ENCODE measurements at regions not wholly inside any gene's neighbourhood (a gene's known extent, or its start where the extent isn't known, plus 50 kb on each side); places are given as distances from the start of the nearest gene placed in this dataset.
"Not testable (repeated sequence)": the region's sequence is repeated elsewhere in the genome, so short reads cannot be mapped to it uniquely, and the experiment has no call there.

DNA sequence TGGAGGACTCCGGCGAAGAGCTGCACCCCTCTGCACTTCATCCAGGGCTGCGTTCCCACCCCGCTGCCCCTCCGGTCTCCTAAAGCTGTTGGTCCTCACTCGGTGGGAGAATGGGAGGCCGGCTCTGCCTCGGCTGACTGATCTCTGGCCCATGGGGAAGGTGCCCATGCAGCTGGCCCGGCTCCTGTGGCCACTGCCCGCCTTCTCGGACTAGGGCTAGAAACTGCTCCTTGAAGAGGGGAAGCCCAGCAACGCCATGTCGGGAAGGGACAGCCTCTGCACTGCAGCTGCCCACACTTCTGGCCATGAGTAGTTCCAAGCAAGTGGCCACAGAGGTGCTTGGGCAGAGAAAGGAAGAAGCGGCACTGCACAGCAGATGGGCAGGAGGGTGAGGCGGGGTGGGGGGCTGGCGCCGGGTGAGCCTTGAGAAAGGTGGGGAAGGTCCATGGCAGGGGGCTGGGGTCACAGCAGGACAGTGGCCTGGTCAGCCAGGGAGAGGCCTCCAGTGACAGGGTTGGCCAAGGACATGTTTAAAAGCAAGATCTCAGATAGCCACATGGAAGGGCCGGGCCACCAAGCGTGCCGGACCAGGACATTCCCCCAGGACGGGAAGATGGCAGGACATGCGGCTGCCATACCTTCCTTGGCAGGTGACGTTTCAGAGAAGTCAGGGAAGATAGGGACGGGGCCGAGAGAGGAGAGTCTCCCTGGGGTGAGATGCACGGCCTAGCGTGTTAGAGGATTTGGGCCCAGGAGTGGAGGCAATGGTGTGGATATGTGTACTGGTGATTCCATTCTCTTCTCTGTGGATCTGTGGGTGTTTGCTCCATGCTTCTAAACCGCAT lies 158.8 kb upstream of the HDAC4 start:
- no peak for DNase-seq

DNA sequence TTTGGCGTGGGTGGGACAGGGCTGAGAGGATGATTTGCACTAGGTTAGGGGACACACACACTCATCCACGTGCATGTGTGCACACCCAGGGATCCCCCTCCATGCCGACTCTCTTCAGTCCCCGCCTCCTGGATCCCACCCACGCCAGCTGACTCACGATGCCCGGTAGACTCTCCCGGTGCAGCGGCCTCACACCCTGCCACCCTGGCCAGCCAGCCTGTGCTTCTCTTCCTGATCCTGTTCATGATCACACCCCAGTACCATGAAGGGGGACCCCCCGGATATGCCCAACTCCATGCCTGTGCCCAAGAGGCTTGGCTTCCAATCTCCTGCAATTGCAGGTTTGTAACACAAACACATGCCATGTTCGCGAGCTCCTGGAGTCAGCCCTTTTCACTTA lies 157.8 kb upstream of the HDAC4 start:
- DNase-seq = no peak

- DNase-seq = no peak
Observed at GRCh38 chr2:239557516-239557915, 156.7 kb upstream of the HDAC4 start.

DNA sequence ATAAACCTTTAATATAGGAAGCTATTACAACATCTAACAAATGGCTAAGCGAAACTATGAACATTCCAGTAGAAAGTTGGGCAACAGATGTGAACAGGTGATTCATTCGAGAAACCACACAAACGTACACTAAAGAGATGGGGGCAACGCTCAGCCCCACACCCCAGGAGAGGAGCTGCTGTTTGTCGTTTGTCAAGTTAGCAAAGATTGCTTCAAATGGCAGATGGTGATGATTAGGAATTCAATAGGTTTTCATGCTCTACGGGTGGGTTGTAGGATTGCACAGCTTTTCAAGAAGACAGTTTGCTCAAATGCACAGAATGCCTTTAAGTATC lies 154.7 kb upstream of the HDAC4 start:
- DNase-seq = no peak

DNA sequence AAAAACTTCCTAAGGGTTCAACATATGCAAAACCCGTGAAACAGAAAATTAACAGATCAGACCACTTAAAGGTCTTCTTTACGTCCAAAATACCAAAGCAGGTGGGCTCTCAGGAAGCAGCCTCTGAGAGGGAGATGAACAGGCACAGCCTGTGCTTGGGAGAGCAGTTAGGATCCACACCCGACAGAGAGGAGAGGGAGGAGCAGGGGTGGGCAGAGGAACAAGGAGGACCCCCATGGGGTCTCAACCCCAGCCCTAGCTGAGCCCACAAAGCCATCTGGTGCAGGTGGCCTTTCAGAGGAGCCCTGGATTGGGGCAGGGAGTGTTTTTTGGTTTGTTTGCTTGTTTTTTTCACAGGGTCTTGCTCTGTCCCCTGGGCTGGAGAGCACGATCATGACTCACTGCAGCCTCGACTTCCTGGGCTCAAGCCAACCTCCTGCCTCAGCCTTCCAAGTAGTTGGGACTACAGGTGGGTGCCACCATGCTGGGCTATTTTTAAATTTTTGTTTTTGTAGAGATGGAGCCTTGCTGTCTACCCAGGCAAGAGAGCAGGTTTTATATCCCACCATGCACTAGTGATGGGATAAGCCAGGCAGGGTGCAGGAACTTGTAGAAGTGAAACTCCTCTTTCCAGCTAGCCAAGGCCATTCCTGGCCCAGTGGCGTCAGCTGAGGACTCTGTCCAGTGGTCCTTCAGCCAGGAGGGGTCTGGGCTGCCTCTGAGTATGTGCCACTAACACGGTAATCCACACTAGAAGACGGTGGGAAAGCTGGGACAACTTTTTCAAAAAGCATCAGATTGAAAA lies 154.1 kb upstream of the HDAC4 start:
- no peak for DNase-seq

- DNase-seq = no peak
Observed at GRCh38 chr2:239553376-239554000, 152.7 kb upstream of the HDAC4 start.

DNA sequence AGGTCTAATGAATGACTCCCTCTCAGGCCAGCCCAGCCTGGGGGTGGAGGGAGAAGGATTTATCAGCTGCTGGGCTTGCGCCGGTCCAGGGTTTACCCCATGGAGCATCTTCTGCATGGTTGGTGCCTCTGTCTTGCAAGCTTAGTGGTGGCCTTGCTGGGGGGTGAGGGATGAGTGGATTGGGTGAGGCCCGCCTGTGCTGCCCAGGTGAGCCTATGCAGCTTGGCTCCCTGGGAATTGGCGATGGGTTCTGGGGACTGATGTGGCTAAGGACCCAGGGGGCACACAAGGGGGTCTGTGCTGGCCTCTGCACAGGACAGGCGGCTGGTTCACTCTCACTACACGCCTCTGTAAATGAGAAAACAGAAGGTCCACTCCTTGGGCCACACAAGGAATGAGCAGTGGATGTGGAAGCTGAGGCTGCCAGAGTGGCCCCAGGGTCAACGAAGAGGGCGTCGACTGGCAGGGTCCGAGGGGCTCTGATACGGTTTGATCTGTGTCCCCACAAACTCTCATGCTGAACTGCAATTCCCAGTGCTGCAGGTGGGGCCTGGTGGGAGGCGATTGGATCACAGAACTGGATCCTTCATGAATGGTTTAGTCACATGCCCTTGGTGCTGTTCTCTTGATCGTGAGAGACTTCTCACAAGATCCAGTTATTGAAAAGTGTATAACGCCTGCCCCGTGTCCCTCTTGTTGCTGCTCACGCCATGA lies 151.6 kb upstream of the HDAC4 start:
- DNase-seq = no peak

- DNase-seq = no peak
Observed at GRCh38 chr2:239551206-239551605, 150.4 kb upstream of the HDAC4 start.

- no peak for DNase-seq
Observed at GRCh38 chr2:239550357-239550756, 149.5 kb upstream of the HDAC4 start.

- DNase-seq = no peak
Observed at GRCh38 chr2:239549711-239550255, 149.0 kb upstream of the HDAC4 start.

GRCh38 chr2:239548965-239549595 lies 148.3 kb upstream of the HDAC4 start:
- DNase-seq = no peak

GRCh38 chr2:239548451-239548871 lies 147.6 kb upstream of the HDAC4 start:
- DNase-seq = no peak

DNA sequence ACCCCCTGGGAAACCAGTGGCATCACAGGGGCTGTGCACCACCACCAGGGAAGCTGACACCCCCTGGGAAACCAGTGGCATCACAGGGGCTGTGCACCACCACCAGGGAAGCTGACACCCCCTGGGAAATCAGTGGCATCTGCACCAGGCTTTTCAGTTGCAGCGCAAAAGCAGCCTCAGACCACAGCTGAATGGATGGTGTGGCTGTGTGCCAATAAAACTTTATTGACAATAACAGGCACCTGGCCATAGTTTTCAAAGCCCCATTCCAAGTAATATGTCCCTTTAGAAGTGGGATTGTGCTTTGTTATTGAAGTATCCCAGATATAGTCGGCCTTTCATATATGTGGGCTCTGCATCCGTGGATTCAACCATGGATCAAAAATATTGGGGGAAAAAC lies 146.3 kb upstream of the HDAC4 start:
- DNase-seq = not testable (repeated sequence)

GRCh38 chr2:239546541-239546940 lies 145.7 kb upstream of the HDAC4 start:
- no peak for DNase-seq

DNA sequence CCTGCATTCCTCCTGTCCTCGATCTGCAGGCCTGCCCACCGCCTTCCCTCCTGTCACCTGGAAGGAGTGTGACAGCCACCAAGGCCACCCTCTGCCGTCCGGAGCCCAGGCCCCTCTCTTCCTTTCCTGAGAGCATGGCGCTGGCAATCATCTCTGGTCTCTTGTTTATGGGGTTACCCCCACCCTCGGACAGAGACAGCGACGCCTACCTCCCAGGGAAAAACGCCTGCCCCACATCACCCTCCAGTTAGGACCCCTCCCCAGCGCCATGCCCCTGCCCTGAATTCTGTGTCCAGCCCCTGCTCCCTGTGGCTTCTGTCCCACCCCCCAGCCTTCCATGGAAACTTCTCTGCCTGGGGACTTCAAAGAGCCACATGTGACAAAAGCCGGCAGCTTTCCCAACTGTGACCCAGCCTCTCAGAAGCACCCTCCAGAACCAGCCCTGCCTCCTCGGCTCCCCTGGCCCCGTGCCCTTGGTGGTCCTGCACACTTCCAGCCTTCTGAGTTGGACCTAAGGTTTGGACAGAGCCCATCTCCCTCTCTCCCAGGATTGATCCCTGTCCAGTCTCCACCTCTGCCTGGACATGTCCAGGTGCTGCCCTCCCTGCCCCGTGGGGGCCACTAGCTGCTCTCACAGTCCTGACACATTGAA lies 145.0 kb upstream of the HDAC4 start:
- DNase-seq = no peak

DNA sequence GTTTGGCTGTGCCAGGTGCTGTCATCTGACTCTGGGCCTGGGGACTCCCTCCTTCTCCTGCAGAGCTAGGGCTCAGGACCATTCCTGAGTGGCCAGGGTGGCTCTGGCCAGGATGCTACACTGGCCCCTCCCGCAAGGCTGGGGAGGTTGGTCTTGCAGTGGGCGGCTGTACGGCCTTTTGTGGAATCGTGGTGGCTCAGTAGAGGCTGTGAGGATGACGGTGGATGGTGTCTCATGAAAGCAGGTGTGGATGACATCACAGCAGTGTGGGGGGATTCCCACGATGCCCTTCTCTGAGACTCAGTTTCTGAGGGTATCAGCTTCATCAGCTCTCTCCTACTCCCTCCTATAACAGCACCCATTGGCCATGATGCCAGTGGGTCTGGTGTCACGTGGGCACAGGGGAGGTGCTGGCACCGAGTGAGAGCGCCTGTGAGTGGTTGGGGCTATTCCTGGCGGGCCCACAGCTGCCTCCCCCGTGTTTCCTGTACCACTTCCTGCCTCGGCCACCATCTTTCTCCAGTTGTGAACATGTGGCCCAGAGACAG lies 144.2 kb upstream of the HDAC4 start:
- DNase-seq = no peak

- peak; percentile 63 for DNase-seq
Observed at GRCh38 chr2:239544143-239544917, 143.5 kb upstream of the HDAC4 start.

GRCh38 chr2:239543702-239544101 lies 142.9 kb upstream of the HDAC4 start:
- DNase-seq = no peak

DNA sequence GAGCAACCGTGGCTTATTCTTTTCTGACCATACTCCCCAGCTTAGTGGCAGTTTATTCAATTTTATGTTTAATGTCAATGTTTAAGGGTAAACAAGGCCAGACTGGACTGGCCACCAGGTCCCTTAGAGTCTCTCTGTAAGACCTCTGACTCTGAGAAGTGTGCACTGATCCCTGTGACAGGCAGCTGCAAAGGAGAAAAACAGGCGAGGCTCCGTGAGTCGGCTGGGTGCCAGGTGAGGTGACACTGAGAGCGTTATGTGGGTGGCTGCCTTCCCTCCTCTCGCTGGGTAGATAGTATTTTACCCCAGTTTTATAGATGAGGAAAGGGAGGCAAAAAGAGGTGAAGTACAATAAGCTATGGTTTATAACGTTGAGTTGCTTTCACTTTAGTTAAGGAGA lies 139.4 kb upstream of the HDAC4 start:
- DNase-seq = no peak

DNA sequence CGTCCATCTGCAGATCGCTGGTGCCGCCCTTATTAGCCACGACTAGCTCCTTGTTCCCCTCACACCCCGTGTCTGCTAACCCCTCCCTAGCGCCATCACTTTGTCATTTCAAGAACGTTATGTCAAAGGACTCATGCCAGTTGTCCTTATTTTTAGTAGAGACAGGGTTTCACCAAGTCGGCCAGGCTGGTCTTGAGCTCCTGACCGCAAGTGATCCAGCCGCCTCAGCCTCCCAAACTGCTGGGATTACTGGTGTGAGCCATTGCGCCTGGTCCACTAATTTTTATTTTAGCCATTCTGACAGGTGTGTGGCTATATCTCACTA lies 138.9 kb upstream of the HDAC4 start:
- DNase-seq = no peak

Measured in fibroblast of skin of scalp (primary cell).